Sigmoid colon (tissue), 4 donors: ENCODE measurements at regions not wholly inside any gene's neighbourhood (a gene's known extent, or its start where the extent isn't known, plus 50 kb on each side); places are given as distances from the start of the nearest gene placed in this dataset.

Source experiments
- POLR2A ChIP-seq, 2 donors: fragments of 450-650 bp; IDR thresholded peaks; one replicate each; pipeline ENCODE4 v1.6.1; 2016; ENCODE audit warnings: antibody characterized with exemption in 2 of 2, mild to moderate bottlenecking in 2 of 2, moderate library complexity in 2 of 2
- POLR2AphosphoS5 ChIP-seq, 4 donors: sonication (generic); formaldehyde crosslinking; IDR thresholded peaks; one replicate each; pipeline ENCODE4 v1.6.1; 2017; ENCODE audit warnings: antibody characterized with exemption in 4 of 4

DNA sequence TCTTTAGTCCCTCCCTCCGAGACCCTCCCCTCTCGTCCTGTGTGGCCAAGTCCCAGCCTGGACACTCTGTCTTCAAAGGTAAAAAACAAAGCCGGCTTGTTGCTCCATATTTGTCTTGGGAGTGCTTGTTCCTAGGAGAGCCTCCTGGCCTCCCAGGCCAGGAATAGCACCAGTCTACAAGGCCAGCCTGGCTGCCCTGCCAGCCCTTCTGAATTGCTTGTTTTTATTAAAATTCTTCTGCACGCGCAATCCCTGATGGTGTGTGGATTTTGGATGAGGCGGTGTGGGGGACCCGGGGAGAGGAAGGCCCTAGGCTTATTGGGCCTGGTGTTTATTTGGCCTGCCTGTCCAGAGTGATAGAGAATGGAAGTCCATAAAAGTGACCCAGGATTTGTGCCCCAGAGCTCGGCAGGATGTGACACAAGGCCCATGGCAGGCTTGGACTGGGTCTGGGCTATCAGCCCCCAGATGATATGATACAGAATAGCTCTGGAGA lies 297.3 kb downstream of the CYP26B1 start:
- no peak for TF ChIP-seq POLR2A (IDR thresholded peaks at IDR 0.05)
- no peak for TF ChIP-seq POLR2AphosphoS5 (IDR thresholded peaks at IDR 0.05)
